ENCODE measurements at regions not wholly inside any gene's neighbourhood (a gene's known extent, or its start where the extent isn't known, plus 50 kb on each side); places are given as distances from the start of the nearest gene placed in this dataset.

DNA sequence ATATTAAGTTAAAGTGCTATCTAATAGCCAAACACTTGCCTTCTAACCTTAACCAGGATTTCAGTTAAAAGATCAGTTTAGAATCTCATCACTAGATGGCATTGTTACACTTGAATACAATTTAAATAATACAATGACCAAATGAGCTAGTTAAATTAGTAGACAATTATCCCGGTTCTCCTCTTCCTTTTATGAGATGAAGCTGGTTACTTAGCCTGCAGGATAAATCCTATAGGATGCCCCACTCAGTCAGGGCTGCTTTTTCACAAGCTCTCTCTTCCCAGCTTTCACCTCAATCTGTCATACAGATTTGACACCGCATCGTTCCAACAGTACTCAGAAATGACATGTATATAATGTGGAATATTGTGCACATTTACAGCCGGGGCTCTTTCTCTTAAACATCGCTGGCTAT is 678.8 kb downstream of the KCNJ3 start:
- Histone ChIP-seq H3K36me3 (ENCODE audit: control insufficient read depth in 2 of 2, insufficient read depth in 1 of 2, low read length in 2 of 2) (no peaks in the 10 kb centered on the region), H3K4me1 (ENCODE audit: control insufficient read depth, insufficient read depth, low read length) (no peaks in the 10 kb centered on the region), H3K9me3 (ENCODE audit: control insufficient read depth, insufficient read depth, low read depth, low read length) (no peaks in the 10 kb centered on the region), H3K27ac (ENCODE audit: extremely low read depth, low read depth, low read length) (no peak overlapping the region), H3K4me3 (ENCODE audit: low read depth, low read length) (no peak overlapping the region)
- ChIA-PET CTCF (interaction anchor here (0.5 to 3.7 kb wide), 13 partner anchors 9 to 1925 kb away, joined by 3 to 21 read pairs (median 3); no protein-coding TSS in a partner anchor), POLR2A (no interaction called here)
- TF ChIP-seq ZNF654 (tag by site-specific recombination; IDR thresholded peaks at IDR 0.05; ENCODE audit: low read depth) (peak; percentile 68), ZNF664 (tag by site-specific recombination; IDR thresholded peaks at IDR 0.05) (peak; percentile 57; the same call in 1 of the 2 replicates)
- TF ChIP-seq, protein P1, sequence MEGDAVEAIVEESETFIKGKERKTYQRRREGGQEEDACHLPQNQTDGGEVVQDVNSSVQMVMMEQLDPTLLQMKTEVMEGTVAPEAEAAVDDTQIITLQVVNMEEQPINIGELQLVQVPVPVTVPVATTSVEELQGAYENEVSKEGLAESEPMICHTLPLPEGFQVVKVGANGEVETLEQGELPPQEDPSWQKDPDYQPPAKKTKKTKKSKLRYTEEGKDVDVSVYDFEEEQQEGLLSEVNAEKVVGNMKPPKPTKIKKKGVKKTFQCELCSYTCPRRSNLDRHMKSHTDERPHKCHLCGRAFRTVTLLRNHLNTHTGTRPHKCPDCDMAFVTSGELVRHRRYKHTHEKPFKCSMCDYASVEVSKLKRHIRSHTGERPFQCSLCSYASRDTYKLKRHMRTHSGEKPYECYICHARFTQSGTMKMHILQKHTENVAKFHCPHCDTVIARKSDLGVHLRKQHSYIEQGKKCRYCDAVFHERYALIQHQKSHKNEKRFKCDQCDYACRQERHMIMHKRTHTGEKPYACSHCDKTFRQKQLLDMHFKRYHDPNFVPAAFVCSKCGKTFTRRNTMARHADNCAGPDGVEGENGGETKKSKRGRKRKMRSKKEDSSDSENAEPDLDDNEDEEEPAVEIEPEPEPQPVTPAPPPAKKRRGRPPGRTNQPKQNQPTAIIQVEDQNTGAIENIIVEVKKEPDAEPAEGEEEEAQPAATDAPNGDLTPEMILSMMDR (tag by site-specific recombination; IDR thresholded peaks at IDR 0.05): no peak

DNA sequence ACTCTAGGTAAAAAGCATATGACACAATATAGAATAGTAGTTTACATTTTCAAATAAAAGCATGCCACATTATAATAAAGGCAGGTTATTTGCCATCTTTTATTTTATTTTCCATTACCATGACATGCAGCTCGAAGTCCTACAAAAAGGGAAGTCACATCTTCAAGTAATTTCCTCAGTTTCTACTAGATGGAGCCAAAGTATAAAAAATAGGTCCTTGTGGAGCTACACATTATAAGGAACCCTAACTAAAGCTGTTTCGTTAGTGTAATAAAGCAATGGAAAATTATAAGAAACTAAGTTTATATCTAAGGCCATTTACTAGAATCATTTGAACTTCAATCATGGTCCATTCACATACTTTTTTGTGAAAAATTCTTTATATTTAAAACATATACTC is 674.5 kb downstream of the KCNJ3 start:
- CTCF ChIA-PET: interaction anchor here (0.6 to 1.6 kb wide), 6 partner anchors 1450 to 1821 kb away, joined by 3 to 5 read pairs (median 3); no protein-coding TSS in a partner anchor
- POLR2A ChIA-PET: no interaction called here
- no peak overlapping the region for H3K27ac ChIP-seq (ENCODE audit: extremely low read depth, low read depth, low read length)
- H3K4me3 ChIP-seq (ENCODE audit: low read depth, low read length): no peak overlapping the region
- H3K9me3 ChIP-seq (ENCODE audit: control insufficient read depth, insufficient read depth, low read depth, low read length): no peaks in the 10 kb centered on the region
- H3K4me1 ChIP-seq (ENCODE audit: control insufficient read depth, insufficient read depth, low read length): no peaks in the 10 kb centered on the region
- TF ChIP-seq ZNF621 (tag by site-specific recombination; IDR thresholded peaks at IDR 0.05) (no peak), ZNF23 (tag by site-specific recombination; IDR thresholded peaks at IDR 0.05; ENCODE audit: borderline replicate concordance) (no peak), ZNF654 (tag by site-specific recombination; IDR thresholded peaks at IDR 0.05; ENCODE audit: low read depth) (peak; percentile 29; the same call in 1 of the 2 replicates), OSR2 (tag by site-specific recombination; IDR thresholded peaks at IDR 0.05) (no peak), ZNF354C (tag by site-specific recombination; IDR thresholded peaks at IDR 0.05; ENCODE audit: borderline replicate concordance, low read depth) (no peak)
- H3K36me3 ChIP-seq (ENCODE audit: control insufficient read depth in 2 of 2, insufficient read depth in 1 of 2, low read length in 2 of 2): no peaks in the 10 kb centered on the region

DNA sequence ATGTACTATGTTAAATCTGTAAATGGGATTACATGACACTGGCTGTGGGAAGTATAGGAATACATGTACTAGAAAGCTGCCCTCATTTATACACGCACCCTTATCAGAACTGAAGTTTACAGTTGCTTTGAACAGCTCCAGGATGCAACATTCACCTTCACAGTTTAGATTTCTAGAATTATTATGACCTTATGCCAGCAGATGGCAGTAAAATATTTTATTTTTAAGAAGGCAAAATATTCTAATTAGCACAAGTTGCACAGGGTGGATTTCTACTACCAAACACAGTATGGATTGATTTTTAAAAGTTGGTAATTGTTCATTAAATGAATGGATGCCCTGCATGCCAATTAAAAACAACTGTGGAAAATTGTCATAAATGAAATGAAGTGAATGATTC is 670.4 kb downstream of the KCNJ3 start:
- Histone ChIP-seq H3K36me3 (ENCODE audit: control insufficient read depth in 2 of 2, insufficient read depth in 1 of 2, low read length in 2 of 2) (no peaks in the 10 kb centered on the region), H3K27ac (ENCODE audit: extremely low read depth, low read depth, low read length) (no peak overlapping the region), H3K4me1 (ENCODE audit: control insufficient read depth, insufficient read depth, low read length) (no peaks in the 10 kb centered on the region), H3K4me3 (ENCODE audit: low read depth, low read length) (no peak overlapping the region), H3K9me3 (ENCODE audit: control insufficient read depth, insufficient read depth, low read depth, low read length) (no peaks in the 10 kb centered on the region)
- POLR2A ChIA-PET: interaction anchor here (0.7 kb wide), 1 partner anchor 1959 kb away, joined by 4 read pairs; no protein-coding TSS in a partner anchor
- CTCF ChIA-PET: interaction anchor here (0.6 to 1.7 kb wide), 8 partner anchors 9 to 1825 kb away, joined by 3 to 9 read pairs (median 4); no protein-coding TSS in a partner anchor
- TF ChIP-seq, protein P2, sequence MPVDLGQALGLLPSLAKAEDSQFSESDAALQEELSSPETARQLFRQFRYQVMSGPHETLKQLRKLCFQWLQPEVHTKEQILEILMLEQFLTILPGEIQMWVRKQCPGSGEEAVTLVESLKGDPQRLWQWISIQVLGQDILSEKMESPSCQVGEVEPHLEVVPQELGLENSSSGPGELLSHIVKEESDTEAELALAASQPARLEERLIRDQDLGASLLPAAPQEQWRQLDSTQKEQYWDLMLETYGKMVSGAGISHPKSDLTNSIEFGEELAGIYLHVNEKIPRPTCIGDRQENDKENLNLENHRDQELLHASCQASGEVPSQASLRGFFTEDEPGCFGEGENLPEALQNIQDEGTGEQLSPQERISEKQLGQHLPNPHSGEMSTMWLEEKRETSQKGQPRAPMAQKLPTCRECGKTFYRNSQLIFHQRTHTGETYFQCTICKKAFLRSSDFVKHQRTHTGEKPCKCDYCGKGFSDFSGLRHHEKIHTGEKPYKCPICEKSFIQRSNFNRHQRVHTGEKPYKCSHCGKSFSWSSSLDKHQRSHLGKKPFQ (tag by site-specific recombination; IDR thresholded peaks at IDR 0.05): no peak
- peak; percentile 27; the same call in 1 of the 2 replicates for TF ChIP-seq ZNF654 (tag by site-specific recombination; IDR thresholded peaks at IDR 0.05; ENCODE audit: low read depth)

DNA sequence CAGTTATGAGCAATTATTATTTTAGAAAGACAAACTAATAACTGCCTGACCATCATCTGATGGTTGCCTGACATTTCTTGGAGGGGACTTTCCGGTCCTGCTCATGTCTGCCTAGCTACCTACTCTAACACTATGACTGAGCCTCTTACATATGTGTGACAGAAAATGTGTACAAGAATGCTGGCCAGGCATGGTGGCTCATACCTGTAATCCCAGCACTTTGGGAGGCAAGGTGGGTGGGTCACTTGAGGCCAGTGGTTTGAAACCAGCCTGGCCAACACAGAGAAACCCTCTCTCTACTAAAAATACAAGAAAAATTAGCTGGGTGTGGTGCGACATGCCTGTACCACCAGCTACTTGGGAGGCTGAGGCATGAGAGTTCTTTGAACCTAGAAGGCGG is 666.3 kb downstream of the KCNJ3 start:
- no peak overlapping the region for H3K27ac ChIP-seq (ENCODE audit: extremely low read depth, low read depth, low read length)
- CTCF ChIA-PET: interaction anchor here (1.2 kb wide), 1 partner anchor 451 kb away, joined by 3 read pairs; no protein-coding TSS in a partner anchor
- H3K36me3 ChIP-seq (ENCODE audit: control insufficient read depth in 2 of 2, insufficient read depth in 1 of 2, low read length in 2 of 2): no peaks in the 10 kb centered on the region
- POLR2A ChIA-PET: no interaction called here
- no peak overlapping the region for H3K4me3 ChIP-seq (ENCODE audit: low read depth, low read length)
- no peaks in the 10 kb centered on the region for H3K9me3 ChIP-seq (ENCODE audit: control insufficient read depth, insufficient read depth, low read depth, low read length)
- no peaks in the 10 kb centered on the region for H3K4me1 ChIP-seq (ENCODE audit: control insufficient read depth, insufficient read depth, low read length)
- TF ChIP-seq ZNF350 (tag by site-specific recombination; IDR thresholded peaks at IDR 0.05) (no peak), ZNF571 (tag by site-specific recombination; IDR thresholded peaks at IDR 0.05) (no peak), SP2 (tag by site-specific recombination; IDR thresholded peaks at IDR 0.05) (no peak), ZNF701 (tag by site-specific recombination; IDR thresholded peaks at IDR 0.05) (no peak), ZBTB1 (tag by site-specific recombination; IDR thresholded peaks at IDR 0.05) (no peak), ZNF623 (tag by site-specific recombination; IDR thresholded peaks at IDR 0.05) (no peak), MEIS1 (CRISPR knock-in tag; IDR thresholded peaks at IDR 0.05; ENCODE audit: borderline replicate concordance) (no peak)
- TF ChIP-seq, protein P3, sequence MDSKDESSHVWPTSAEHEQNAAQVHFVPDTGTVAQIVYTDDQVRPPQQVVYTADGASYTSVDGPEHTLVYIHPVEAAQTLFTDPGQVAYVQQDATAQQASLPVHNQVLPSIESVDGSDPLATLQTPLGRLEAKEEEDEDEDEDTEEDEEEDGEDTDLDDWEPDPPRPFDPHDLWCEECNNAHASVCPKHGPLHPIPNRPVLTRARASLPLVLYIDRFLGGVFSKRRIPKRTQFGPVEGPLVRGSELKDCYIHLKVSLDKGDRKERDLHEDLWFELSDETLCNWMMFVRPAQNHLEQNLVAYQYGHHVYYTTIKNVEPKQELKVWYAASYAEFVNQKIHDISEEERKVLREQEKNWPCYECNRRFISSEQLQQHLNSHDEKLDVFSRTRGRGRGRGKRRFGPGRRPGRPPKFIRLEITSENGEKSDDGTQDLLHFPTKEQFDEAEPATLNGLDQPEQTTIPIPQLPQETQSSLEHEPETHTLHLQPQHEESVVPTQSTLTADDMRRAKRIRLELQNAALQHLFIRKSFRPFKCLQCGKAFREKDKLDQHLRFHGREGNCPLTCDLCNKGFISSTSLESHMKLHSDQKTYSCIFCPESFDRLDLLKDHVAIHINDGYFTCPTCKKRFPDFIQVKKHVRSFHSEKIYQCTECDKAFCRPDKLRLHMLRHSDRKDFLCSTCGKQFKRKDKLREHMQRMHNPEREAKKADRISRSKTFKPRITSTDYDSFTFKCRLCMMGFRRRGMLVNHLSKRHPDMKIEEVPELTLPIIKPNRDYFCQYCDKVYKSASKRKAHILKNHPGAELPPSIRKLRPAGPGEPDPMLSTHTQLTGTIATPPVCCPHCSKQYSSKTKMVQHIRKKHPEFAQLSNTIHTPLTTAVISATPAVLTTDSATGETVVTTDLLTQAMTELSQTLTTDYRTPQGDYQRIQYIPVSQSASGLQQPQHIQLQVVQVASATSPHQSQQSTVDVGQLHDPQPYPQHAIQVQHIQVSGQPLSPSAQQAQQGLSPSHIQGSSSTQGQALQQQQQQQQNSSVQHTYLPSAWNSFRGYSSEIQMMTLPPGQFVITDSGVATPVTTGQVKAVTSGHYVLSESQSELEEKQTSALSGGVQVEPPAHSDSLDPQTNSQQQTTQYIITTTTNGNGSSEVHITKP (tag by site-specific recombination; IDR thresholded peaks at IDR 0.05): no peak
- TF ChIP-seq, protein P4, sequence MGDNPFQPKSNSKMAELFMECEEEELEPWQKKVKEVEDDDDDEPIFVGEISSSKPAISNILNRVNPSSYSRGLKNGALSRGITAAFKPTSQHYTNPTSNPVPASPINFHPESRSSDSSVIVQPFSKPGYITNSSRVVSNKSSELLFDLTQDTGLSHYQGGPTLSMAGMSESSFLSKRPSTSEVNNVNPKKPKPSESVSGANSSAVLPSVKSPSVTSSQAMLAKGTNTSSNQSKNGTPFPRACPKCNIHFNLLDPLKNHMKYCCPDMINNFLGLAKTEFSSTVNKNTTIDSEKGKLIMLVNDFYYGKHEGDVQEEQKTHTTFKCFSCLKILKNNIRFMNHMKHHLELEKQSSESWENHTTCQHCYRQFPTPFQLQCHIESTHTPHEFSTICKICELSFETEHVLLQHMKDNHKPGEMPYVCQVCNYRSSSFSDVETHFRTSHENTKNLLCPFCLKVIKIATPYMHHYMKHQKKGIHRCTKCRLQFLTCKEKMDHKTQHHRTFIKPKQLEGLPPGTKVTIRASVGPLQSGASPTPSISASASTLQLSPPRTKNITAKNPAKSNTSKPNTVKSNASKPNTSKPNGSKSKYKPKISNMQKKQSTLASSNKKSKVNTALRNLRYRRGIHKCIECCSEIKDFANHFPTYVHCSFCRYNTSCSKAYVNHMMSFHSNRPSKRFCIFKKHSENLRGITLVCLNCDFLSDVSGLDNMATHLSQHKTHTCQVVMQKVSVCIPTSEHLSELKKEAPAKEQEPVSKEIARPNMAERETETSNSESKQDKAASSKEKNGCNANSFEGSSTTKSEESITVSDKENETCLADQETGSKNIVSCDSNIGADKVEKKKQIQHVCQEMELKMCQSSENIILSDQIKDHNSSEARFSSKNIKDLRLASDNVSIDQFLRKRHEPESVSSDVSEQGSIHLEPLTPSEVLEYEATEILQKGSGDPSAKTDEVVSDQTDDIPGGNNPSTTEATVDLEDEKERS (tag by site-specific recombination; IDR thresholded peaks at IDR 0.05): no peak
